Thymus (tissue), 11 donors: ENCODE measurements at regions not wholly inside any gene's neighbourhood (a gene's known extent, or its start where the extent isn't known, plus 50 kb on each side); places are given as distances from the start of the nearest gene placed in this dataset.

Source experiments
- DNase-seq, 9 donors: peaks; one replicate each; pipeline ENCODE4 v3.0.0-alpha.2; 2013; ENCODE audit warnings: low spot score in 9 of 9, low read depth in 6 of 9, missing footprints in 1 of 9
- H3K27ac ChIP-seq, 2 donors: one replicate each; pipeline ENCODE4 v1.5.1; 2013; ENCODE audit warnings: control low read depth in 1 of 2, low read depth in 1 of 2, low read length in 1 of 2, mild to moderate bottlenecking in 1 of 2, moderate library complexity in 1 of 2
- H3K27me3 ChIP-seq, 2 donors: one replicate each; pipeline ENCODE4 v1.5.1; 2013; ENCODE audit warnings: low read length in 1 of 2; ENCODE audit not compliant: control insufficient read depth in 2 of 2, insufficient read depth in 1 of 2
- H3K36me3 ChIP-seq, 2 donors: one replicate each; pipeline ENCODE4 v1.5.1; 2013; ENCODE audit warnings: low read length in 1 of 2, mild to moderate bottlenecking in 1 of 2, moderate library complexity in 1 of 2; ENCODE audit not compliant: control insufficient read depth in 2 of 2, insufficient read depth in 2 of 2
- H3K4me1 ChIP-seq, 2 donors: one replicate each; pipeline ENCODE4 v1.5.1; 2013; ENCODE audit warnings: low read length in 2 of 2; ENCODE audit not compliant: control insufficient read depth in 2 of 2, insufficient read depth in 2 of 2
- H3K4me3 ChIP-seq, 2 donors: one replicate each; pipeline ENCODE4 v1.5.1; 2013; ENCODE audit warnings: low read length in 2 of 2, control low read depth in 1 of 2, mild to moderate bottlenecking in 1 of 2
- H3K9me3 ChIP-seq, 2 donors: one replicate each; pipeline ENCODE4 v1.5.1; 2013; ENCODE audit warnings: low read length in 1 of 2, mild to moderate bottlenecking in 1 of 2; ENCODE audit not compliant: control insufficient read depth in 2 of 2, insufficient read depth in 1 of 2
- WGBS: extraction: QIAGEN DNeasy Blood & Tissue Kit; methylation state at CpG from one replicate; pipeline ENCODE4 v1.1.7; 2013; 5-methylcytosine and 5-hydroxymethylcytosine counted together
- donor health status: healthy.

DNA sequence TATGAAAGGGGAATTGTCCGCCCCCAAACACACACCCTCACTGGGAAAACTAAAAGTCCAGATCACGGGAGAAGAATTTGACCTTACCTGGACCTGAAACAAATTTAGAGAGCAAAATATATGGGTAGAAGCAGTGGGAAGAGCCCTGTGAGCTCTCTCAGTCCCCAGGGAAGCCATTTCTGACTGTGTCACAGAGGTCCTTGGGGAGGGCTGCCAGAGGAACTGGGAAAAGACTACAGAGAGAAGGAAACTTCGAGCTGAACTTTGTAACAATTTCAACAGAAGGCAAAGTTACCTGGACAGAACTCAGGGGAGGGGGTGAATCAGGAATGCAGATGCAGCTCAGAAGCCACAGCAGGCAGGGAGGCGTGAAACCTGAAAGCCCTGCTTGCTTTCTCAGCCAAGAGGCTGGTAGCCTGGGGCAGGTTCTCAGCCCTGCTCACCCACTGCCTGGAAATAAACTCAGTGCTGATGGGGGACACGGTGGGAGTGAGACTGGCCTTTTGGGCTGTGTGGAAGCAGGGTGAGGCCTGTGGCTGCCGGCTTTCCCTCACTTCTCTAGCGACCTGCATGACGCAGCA is 163.8 kb downstream of the TMEM200A start:
- DNase-seq, result no peak
- Histone ChIP-seq H3K27me3 (no peaks in the 10 kb centered on the region), H3K36me3 (no peaks in the 10 kb centered on the region), H3K4me3 (no peak overlapping the region), H3K9me3 (peaks cover 0 to 6% of the 10 kb centered on the region in 2 donors), H3K4me1 (peaks cover 9 to 20% of the 10 kb centered on the region in 2 donors), H3K27ac (no peak overlapping the region)
- WGBS, result 95% methylated on average over 8 of the region's 8 CpGs

- no peak for DNase-seq
- H3K4me1 ChIP-seq, result peaks cover 0 to 10% of the 10 kb centered on the region in 2 donors
- H3K27me3 ChIP-seq, result no peaks in the 10 kb centered on the region
- no peaks in the 10 kb centered on the region for H3K36me3 ChIP-seq
- peaks cover 0 to 14% of the 10 kb centered on the region in 2 donors for H3K9me3 ChIP-seq
- H3K27ac ChIP-seq, result no peak overlapping the region
- 95% methylated on average over 3 of the region's 3 CpGs for WGBS
- no peak overlapping the region for H3K4me3 ChIP-seq
Measured at GRCh38 chr6:130534627-130535026, 168.8 kb downstream of the TMEM200A start.

DNA sequence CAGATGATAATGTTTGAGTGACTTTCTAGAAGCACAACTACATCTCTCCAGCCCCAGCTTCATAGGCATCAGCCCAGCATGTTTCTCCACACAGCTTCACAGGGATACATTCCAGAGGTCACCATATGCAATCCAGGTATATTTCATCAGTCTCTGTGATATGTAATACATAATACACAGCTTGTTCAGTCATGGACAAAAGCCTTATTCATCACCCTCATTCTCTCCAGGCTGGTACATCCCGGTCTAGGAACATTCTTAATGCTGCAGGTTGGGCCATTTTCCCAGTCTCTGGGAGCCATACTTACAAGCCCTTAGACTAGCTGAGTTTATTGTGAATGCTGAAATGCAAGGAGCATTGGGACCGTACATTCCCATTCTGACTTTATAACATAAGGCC is 169.4 kb downstream of the TMEM200A start:
- Histone ChIP-seq H3K9me3 (peaks cover 0 to 9% of the 10 kb centered on the region in 2 donors), H3K27me3 (no peaks in the 10 kb centered on the region), H3K27ac (no peak overlapping the region), H3K36me3 (no peaks in the 10 kb centered on the region), H3K4me3 (no peak overlapping the region), H3K4me1 (peaks cover 0 to 10% of the 10 kb centered on the region in 2 donors)
- DNase-seq, result no peak
- 98% methylated on average over 2 of the region's 2 CpGs for WGBS

DNA sequence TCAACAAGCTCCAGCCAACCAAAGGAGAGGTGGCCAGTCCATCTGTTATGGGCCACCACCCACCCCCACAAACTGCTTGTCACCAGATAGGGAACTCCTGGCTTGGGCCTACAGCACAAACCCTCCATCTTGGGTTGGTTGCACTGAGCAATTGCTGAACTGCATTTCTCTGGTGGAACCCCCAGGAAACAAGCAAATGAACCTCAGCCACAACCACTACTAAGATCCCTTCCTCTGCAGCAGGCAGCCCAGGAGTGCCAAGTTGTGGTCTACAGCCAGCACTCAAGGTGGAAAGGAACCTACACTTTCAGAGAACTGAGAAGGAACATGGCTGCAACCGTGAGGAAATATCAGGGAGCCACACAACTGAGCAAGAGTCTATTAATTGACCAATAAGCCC is 171.6 kb downstream of the TMEM200A start:
- peaks cover 0 to 10% of the 10 kb centered on the region in 2 donors for H3K4me1 ChIP-seq
- no peaks in the 10 kb centered on the region for H3K36me3 ChIP-seq
- no peaks in the 10 kb centered on the region for H3K27me3 ChIP-seq
- H3K4me3 ChIP-seq, result no peak overlapping the region
- 39% methylated on average over 1 of the region's 1 CpG for WGBS
- H3K9me3 ChIP-seq, result peaks cover 0 to 9% of the 10 kb centered on the region in 2 donors
- no peak for DNase-seq
- no peak overlapping the region for H3K27ac ChIP-seq

- no peak for DNase-seq
- no peaks in the 10 kb centered on the region for H3K4me1 ChIP-seq
- WGBS, result 92% methylated on average over 3 of the region's 3 CpGs
- no peaks in the 10 kb centered on the region for H3K36me3 ChIP-seq
- H3K27me3 ChIP-seq, result no peaks in the 10 kb centered on the region
- no peak overlapping the region for H3K4me3 ChIP-seq
- no peak overlapping the region for H3K27ac ChIP-seq
- no peaks in the 10 kb centered on the region for H3K9me3 ChIP-seq
Measured at GRCh38 chr6:130547723-130548122, 181.9 kb downstream of the TMEM200A start.

GRCh38 chr6:130557481-130558112 is 191.8 kb downstream of the TMEM200A start:
- 93% methylated on average over 3 of the region's 3 CpGs for WGBS
- H3K4me3 ChIP-seq, result no peak overlapping the region

GRCh38 chr6:130558131-130558530 is 192.3 kb downstream of the TMEM200A start:
- Histone ChIP-seq H3K36me3 (no peaks in the 10 kb centered on the region), H3K9me3 (no peaks in the 10 kb centered on the region), H3K4me1 (no peaks in the 10 kb centered on the region), H3K27ac (no peak overlapping the region), H3K27me3 (no peaks in the 10 kb centered on the region), H3K4me3 (no peak overlapping the region)
- 90% methylated on average over 1 of the region's 1 CpG for WGBS
- DNase-seq, result no peak

More at GRCh38 chr6:130557481-130558112, 191.8 kb downstream of the TMEM200A start:
- Histone ChIP-seq H3K27ac (no peak overlapping the region), H3K36me3 (no peaks in the 10 kb centered on the region), H3K9me3 (no peaks in the 10 kb centered on the region), H3K4me1 (no peaks in the 10 kb centered on the region), H3K27me3 (no peaks in the 10 kb centered on the region)
- DNase-seq, result no peak

GRCh38 chr6:130559166-130559565 is 193.3 kb downstream of the TMEM200A start:
- Histone ChIP-seq H3K9me3 (no peaks in the 10 kb centered on the region), H3K27me3 (no peaks in the 10 kb centered on the region), H3K4me3 (no peak overlapping the region), H3K36me3 (no peaks in the 10 kb centered on the region), H3K4me1 (no peaks in the 10 kb centered on the region), H3K27ac (no peak overlapping the region)
- 96% methylated on average over 1 of the region's 1 CpG for WGBS
- no peak for DNase-seq

GRCh38 chr6:130560231-130560630 is 194.4 kb downstream of the TMEM200A start:
- no peak for DNase-seq
- WGBS, result 89% methylated on average over 2 of the region's 2 CpGs
- no peaks in the 10 kb centered on the region for H3K4me1 ChIP-seq

More at GRCh38 chr6:130560231-130560630, 194.4 kb downstream of the TMEM200A start:
- H3K9me3 ChIP-seq, result no peaks in the 10 kb centered on the region
- no peak overlapping the region for H3K27ac ChIP-seq
- no peaks in the 10 kb centered on the region for H3K36me3 ChIP-seq
- H3K4me3 ChIP-seq, result no peak overlapping the region
- no peaks in the 10 kb centered on the region for H3K27me3 ChIP-seq
